Ovary (tissue), 7 donors: ENCODE measurements at regions not wholly inside any gene's neighbourhood (a gene's known extent, or its start where the extent isn't known, plus 50 kb on each side); places are given as distances from the start of the nearest gene placed in this dataset.
"Not testable (repeated sequence)": the region's sequence is repeated elsewhere in the genome, so short reads cannot be mapped to it uniquely, and the experiment has no call there.

ENCODE experiments used
- DNase-seq, 5 donors: peaks; one replicate each; pipeline ENCODE4 v3.0.0-alpha.2; 2019 to 2020
- H3K27ac ChIP-seq, 2 donors: fragments of 200-600 bp; one replicate each; pipeline versions ENCODE4 v1.5.1 to v1.8.0; 2019 to 2022
- H3K27me3 ChIP-seq: fragments of 200-600 bp; one replicate; pipeline ENCODE4 v1.8.0; 2022
- H3K36me3 ChIP-seq: fragments of 200-600 bp; sonication (generic); one replicate; pipeline ENCODE4 v1.5.1; 2019
- H3K4me1 ChIP-seq: one replicate; pipeline ENCODE4 v1.8.1; 2013; ENCODE audit warnings: mild to moderate bottlenecking, moderate library complexity; ENCODE audit not compliant: insufficient read depth
- H3K4me3 ChIP-seq: fragments of 200-600 bp; sonication (generic); one replicate; pipeline ENCODE4 v1.5.1; 2017
- H3K9me3 ChIP-seq, 2 donors: fragments of 200-600 bp in 1 of 2; sonication (generic) in 1 of 2; one replicate each; pipeline versions ENCODE4 v1.5.1 to v1.8.1; 2013 to 2019; ENCODE audit warnings: mild to moderate bottlenecking in 1 of 2, moderate library complexity in 1 of 2
- EP300 ChIP-seq: sonication (generic); formaldehyde crosslinking; IDR thresholded peaks from one replicate; pipeline ENCODE4 v1.6.1; 2017; ENCODE audit warnings: antibody characterized with exemption
- POLR2A ChIP-seq: fragments of 450-650 bp; IDR thresholded peaks from one replicate; pipeline ENCODE4 v1.6.1; 2017; ENCODE audit warnings: antibody characterized with exemption, mild to moderate bottlenecking, moderate library complexity
- WGBS, 3 donors: extraction: QIAGEN DNeasy Blood & Tissue Kit in 1 of 3; methylation state at CpG; one replicate each; pipeline versions ENCODE4 v1.1.5 to v1.1.7; 2013 to 2017; 5-methylcytosine and 5-hydroxymethylcytosine counted together
- intact Hi-C, 4 donors: fragments of 100-400 bp; cut with DNase I; formaldehyde crosslinking; loops; one replicate each; pipeline versions ENCODE4 v1.11.0 to v1.15.1; 2022 to 2023
- TF ChIP-seq, protein P1 (sequence below), 3 donors: fragments of 450-650 bp in 2 of 3; fragments of 200-600 bp in 1 of 3; IDR thresholded peaks; one replicate each; pipeline versions ENCODE4 v1.5.1 to v1.8.0; 2016 to 2022; ENCODE audit warnings: antibody characterized with exemption in 3 of 3, mild to moderate bottlenecking in 1 of 3
- donor health status: DM: no; HTN: no; CAD: no; lungs with moderate emphysema.
- donor health status: DM: no; HTN: no; CAD: no.
- donor health status: Bipolar disorder and iron deficiency.
- donor health status: DM: no; HTN: no; CAD: no.
- donor health status: DM: yes; HTN: yes; CAD: no.

DNA sequence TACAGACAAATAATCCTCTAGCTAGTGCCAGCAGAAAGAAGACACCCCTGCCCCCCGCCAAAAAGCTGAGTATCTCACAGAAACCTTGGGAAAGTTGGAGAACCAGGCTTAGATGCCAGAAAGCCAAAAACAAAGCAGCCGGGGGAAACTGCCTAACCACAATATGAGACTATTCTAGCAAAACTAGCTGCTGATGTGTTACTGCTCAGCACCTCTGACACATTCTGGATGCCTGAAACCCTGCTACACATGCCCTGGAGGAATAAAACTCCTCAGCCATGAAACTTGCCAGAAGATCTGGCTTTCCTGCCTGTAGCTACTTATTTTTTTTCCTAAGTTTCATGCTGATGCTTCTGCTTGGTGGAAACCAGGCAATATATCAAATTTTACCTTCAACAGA is 122.7 kb upstream of the GCFC2 start:
- Histone ChIP-seq H3K4me1 (no peaks in the 10 kb centered on the region), H3K4me3 (no peak overlapping the region), H3K9me3 (no peaks in the 10 kb centered on the region), H3K27me3 (no peaks in the 10 kb centered on the region), H3K36me3 (no peaks in the 10 kb centered on the region), H3K27ac (no peak overlapping the region)
- no peak for DNase-seq
- no peak for TF ChIP-seq POLR2A
- TF ChIP-seq EP300 = no peak
- TF ChIP-seq, protein P1, sequence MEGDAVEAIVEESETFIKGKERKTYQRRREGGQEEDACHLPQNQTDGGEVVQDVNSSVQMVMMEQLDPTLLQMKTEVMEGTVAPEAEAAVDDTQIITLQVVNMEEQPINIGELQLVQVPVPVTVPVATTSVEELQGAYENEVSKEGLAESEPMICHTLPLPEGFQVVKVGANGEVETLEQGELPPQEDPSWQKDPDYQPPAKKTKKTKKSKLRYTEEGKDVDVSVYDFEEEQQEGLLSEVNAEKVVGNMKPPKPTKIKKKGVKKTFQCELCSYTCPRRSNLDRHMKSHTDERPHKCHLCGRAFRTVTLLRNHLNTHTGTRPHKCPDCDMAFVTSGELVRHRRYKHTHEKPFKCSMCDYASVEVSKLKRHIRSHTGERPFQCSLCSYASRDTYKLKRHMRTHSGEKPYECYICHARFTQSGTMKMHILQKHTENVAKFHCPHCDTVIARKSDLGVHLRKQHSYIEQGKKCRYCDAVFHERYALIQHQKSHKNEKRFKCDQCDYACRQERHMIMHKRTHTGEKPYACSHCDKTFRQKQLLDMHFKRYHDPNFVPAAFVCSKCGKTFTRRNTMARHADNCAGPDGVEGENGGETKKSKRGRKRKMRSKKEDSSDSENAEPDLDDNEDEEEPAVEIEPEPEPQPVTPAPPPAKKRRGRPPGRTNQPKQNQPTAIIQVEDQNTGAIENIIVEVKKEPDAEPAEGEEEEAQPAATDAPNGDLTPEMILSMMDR (IDR thresholded peaks at IDR 0.05) = no peak
- WGBS, 3 donors = 9 to 18% (median 10%) methylated on average over 2 of the region's 2 CpGs
- intact Hi-C loops = no loop called here

DNA sequence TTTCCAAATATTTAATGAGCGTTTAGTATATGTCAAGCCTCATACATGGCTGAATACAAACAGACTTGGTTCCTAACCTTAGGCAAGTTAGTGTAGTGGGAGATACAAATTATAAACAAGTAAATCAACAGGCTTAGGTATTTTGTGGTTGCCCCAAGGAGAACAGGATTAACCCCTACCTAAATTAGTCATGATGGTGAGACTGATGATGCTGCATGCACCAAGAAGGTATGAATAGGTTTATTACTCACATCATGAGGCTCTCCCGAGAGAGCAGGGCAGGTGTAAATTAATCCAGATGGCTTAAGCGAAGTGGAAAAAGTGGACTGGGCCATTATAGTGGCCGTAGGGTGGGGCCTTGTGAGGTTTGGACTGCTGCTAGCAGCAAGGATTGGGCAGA is 118.1 kb upstream of the GCFC2 start:
- TF ChIP-seq EP300 (no peak), POLR2A (no peak)
- TF ChIP-seq, protein P1 (IDR thresholded peaks at IDR 0.05) = no peak
- WGBS, 3 donors = 79 to 82% (median 80%) methylated on average over 4 of the region's 4 CpGs
- intact Hi-C loops = no loop called here
- Histone ChIP-seq H3K4me1 (no peaks in the 10 kb centered on the region), H3K27ac (no peak overlapping the region), H3K9me3 (no peaks in the 10 kb centered on the region), H3K36me3 (no peaks in the 10 kb centered on the region), H3K27me3 (no peaks in the 10 kb centered on the region), H3K4me3 (no peak overlapping the region)
- DNase-seq = no peak

DNA sequence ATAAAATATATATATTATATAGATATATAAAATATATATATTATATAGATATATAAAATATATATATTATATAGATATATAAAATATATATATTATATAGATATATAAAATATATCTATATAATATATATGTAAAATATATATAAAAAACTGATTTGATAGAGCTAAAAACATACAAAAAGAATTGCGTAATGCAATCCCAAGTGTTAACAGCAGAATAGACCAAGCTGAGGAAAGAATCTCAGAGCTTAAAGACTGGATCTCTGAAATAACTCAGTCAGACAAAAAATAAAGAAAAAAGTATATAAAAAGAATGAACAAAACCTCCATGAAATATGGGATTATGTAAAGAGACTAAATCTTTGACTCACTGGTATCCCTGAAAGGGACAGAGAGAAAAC is 112.8 kb upstream of the GCFC2 start:
- DNase-seq, H3K4me1 ChIP-seq, H3K27ac ChIP-seq, H3K36me3 ChIP-seq, H3K27me3 ChIP-seq, H3K4me3 ChIP-seq, H3K9me3 ChIP-seq, intact Hi-C loops: not testable (repeated sequence)
- 98 to 100% (median 100%) methylated on average over 1 of the region's 1 CpG for WGBS, 3 donors

DNA sequence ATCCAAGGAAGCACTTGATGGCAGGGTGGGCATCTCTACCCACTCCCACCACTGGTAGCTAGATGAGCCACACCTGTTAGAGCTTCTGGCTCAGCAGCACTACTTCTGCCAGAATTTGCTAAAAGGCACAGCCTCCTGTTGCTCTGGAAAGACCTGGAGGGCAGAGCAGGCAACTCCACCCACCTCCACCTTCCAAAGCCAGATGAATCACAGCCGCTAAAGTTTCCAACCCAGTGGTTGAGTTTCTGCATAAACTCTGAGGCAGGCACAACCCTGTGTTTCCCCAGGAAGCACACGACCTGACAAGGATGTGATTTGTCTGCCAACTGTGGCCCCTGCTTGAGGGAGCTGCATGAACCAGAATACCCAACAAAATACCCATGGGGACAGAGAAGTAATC is 111.6 kb upstream of the GCFC2 start:
- WGBS, 3 donors = 70 to 72% (median 71%) methylated on average over 2 of the region's 2 CpGs
- Histone ChIP-seq H3K4me1 (no peaks in the 10 kb centered on the region), H3K9me3 (no peaks in the 10 kb centered on the region), H3K4me3 (no peak overlapping the region), H3K36me3 (no peaks in the 10 kb centered on the region), H3K27ac (no peak overlapping the region), H3K27me3 (no peaks in the 10 kb centered on the region)
- TF ChIP-seq EP300 = no peak
- no peak for TF ChIP-seq POLR2A
- TF ChIP-seq, protein P1 (IDR thresholded peaks at IDR 0.05) = no peak
- DNase-seq = no peak
- intact Hi-C loops = no loop called here

DNA sequence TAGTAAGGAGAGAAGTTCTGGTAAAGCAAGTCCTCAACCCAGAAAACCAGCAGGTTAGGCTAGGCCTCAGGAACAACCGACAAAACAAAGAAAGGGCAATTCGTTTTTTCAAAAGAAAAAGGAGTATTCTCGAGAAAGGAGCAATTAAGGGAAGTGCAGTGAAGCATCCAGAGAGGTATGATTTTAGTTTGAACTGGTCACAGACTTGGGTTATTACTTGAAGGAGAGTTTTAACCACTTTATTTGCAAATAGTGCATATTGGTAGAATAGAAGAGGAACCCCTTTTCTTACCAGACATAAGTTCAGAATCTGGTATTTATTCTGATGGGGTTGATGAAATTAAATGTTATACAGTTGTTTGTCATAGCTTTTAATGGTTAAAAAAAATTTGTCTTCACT is 110.0 kb upstream of the GCFC2 start:
- Histone ChIP-seq H3K27ac (no peak overlapping the region), H3K9me3 (no peaks in the 10 kb centered on the region), H3K27me3 (no peaks in the 10 kb centered on the region), H3K36me3 (no peaks in the 10 kb centered on the region), H3K4me1 (no peaks in the 10 kb centered on the region), H3K4me3 (no peak overlapping the region)
- DNase-seq = no peak
- intact Hi-C loops = no loop called here
- 83 to 85% (median 83%) methylated on average over 3 of the region's 3 CpGs for WGBS, 3 donors
- TF ChIP-seq POLR2A (no peak), EP300 (no peak)
- TF ChIP-seq, protein P1 (IDR thresholded peaks at IDR 0.05) = no peak
